ENCODE measurements at regions not wholly inside any gene's neighbourhood (a gene's known extent, or its start where the extent isn't known, plus 50 kb on each side); places are given as distances from the start of the nearest gene placed in this dataset.

DNA sequence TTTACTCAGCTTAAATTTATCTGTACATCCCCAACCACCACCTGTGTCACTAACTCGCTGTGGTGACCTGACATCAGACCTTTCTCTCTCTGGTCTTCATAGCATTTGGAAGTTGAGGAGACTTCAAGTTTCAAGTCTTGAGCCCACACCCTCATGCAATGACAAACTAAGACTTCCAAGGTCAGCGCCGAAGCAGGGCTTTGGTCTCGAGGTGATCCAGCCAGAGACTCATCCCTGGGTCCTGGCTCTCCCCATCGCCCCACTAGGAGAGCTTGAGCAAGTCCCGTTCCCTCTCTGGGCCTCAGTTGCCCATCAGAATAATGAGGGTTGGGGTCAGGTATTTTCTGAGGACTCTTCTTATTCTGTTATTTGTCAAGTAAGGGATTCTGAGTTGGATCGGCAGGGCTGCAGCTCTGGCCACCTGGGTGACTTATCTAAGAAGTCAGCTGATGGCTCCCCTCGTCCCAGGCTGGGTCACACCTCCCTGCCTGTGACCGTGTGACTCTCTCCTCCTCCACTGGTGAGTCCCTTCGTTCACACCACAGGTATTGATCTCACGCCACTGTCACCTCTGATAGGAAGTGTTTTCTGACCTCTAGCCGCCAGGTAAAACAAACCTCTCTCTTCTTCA lies 143.7 kb upstream of the RUNX3 start:
- no peaks in the 10 kb centered on the region for H3K9me3 ChIP-seq (ENCODE audit: control insufficient read depth, insufficient read depth, low read length)
- H3K9me2 ChIP-seq (replicated peaks; ENCODE audit: control insufficient read depth, low read length), result no peaks in the 10 kb centered on the region
- H4K20me1 ChIP-seq (ENCODE audit: control insufficient read depth, insufficient read depth, low read depth, low read length), result no peaks in the 10 kb centered on the region
- H3K27ac ChIP-seq (ENCODE audit: low read depth, low read length), result no peak overlapping the region
- no peak overlapping the region for H3K4me2 ChIP-seq (ENCODE audit: low read length)
- no peaks in the 10 kb centered on the region for H3K36me3 ChIP-seq (ENCODE audit: control insufficient read depth, low read length)
- H3K79me2 ChIP-seq (ENCODE audit: control insufficient read depth, low read length), result no peaks in the 10 kb centered on the region
- no peak overlapping the region for H3K4me3 ChIP-seq (ENCODE audit: low read length)
- no peaks in the 10 kb centered on the region for H3F3A ChIP-seq (ENCODE audit: control insufficient read depth, insufficient read depth)
- TF ChIP-seq, protein P1, sequence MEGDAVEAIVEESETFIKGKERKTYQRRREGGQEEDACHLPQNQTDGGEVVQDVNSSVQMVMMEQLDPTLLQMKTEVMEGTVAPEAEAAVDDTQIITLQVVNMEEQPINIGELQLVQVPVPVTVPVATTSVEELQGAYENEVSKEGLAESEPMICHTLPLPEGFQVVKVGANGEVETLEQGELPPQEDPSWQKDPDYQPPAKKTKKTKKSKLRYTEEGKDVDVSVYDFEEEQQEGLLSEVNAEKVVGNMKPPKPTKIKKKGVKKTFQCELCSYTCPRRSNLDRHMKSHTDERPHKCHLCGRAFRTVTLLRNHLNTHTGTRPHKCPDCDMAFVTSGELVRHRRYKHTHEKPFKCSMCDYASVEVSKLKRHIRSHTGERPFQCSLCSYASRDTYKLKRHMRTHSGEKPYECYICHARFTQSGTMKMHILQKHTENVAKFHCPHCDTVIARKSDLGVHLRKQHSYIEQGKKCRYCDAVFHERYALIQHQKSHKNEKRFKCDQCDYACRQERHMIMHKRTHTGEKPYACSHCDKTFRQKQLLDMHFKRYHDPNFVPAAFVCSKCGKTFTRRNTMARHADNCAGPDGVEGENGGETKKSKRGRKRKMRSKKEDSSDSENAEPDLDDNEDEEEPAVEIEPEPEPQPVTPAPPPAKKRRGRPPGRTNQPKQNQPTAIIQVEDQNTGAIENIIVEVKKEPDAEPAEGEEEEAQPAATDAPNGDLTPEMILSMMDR (IDR thresholded peaks at IDR 0.05; ENCODE audit: low read depth, low read length, poor library complexity, severe bottlenecking), result no peak
- no peak for TF ChIP-seq EZH2phosphoT487 (IDR thresholded peaks at IDR 0.05; ENCODE audit: borderline replicate concordance, low read length)
- no peaks in the 10 kb centered on the region for H3K4me1 ChIP-seq (ENCODE audit: control insufficient read depth, low read length)
- peaks cover 5% of the 10 kb centered on the region; the same call in 1 of the 2 replicates for H3K27me3 ChIP-seq (ENCODE audit: control insufficient read depth, low read length)

DNA sequence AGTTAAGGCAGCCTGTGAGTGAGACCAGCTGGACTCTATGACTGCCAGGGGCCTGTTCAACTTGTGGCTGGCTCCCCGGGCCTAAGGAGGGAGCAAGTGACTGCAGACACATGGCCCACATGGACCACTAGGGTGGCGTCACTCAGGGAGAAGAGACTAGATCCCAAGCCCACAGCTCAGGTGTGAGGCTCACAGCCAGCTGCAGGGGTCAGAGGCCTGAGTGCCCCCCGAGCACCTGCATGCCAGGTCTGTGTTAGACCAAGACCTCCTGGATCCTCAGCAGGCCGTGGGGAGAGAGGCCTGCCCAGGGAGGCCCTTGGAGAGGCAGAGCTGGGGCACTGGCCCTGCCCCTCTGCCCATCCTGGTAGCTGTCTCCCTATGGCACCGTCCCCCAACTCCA lies 142.4 kb upstream of the RUNX3 start:
- Histone ChIP-seq H3K36me3 (ENCODE audit: control insufficient read depth, low read length) (no peaks in the 10 kb centered on the region), H3K79me2 (ENCODE audit: control insufficient read depth, low read length) (no peaks in the 10 kb centered on the region), H3K9me2 (replicated peaks; ENCODE audit: control insufficient read depth, low read length) (no peaks in the 10 kb centered on the region), H3K4me3 (ENCODE audit: low read length) (no peak overlapping the region), H3K9me3 (ENCODE audit: control insufficient read depth, insufficient read depth, low read length) (no peaks in the 10 kb centered on the region), H3K4me2 (ENCODE audit: low read length) (no peak overlapping the region), H3F3A (ENCODE audit: control insufficient read depth, insufficient read depth) (no peaks in the 10 kb centered on the region), H4K20me1 (ENCODE audit: control insufficient read depth, insufficient read depth, low read depth, low read length) (no peaks in the 10 kb centered on the region), H3K4me1 (ENCODE audit: control insufficient read depth, low read length) (no peaks in the 10 kb centered on the region), H3K27me3 (ENCODE audit: control insufficient read depth, low read length) (peaks cover 5% of the 10 kb centered on the region; the same call in 1 of the 2 replicates), H3K27ac (ENCODE audit: low read depth, low read length) (no peak overlapping the region)
- TF ChIP-seq, protein P1 (IDR thresholded peaks at IDR 0.05; ENCODE audit: low read depth, low read length, poor library complexity, severe bottlenecking), result no peak
- no peak for TF ChIP-seq EZH2phosphoT487 (IDR thresholded peaks at IDR 0.05; ENCODE audit: borderline replicate concordance, low read length)

DNA sequence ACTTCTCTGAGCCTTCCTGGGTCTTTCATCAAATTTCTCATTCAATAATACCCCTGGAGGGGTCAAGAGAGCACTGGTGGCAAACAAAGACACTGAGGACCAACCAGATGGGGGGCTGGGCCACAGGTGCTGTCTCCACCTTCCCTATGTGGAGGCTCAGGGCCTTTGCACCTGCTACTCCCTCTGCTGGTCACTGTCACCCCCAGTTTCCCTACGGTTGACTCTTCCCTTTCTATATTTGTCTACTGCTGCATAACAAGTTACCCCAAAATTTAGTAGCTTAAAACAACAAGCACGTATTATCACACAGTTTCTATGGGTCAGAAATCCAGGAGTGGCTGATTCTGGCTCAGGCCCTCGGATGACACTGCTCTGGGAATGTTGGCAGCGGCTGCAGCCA lies 138.8 kb upstream of the RUNX3 start:
- Histone ChIP-seq H3K36me3 (ENCODE audit: control insufficient read depth, low read length) (no peaks in the 10 kb centered on the region), H3K9me2 (replicated peaks; ENCODE audit: control insufficient read depth, low read length) (no peaks in the 10 kb centered on the region), H3K4me1 (ENCODE audit: control insufficient read depth, low read length) (no peaks in the 10 kb centered on the region), H3K9me3 (ENCODE audit: control insufficient read depth, insufficient read depth, low read length) (no peaks in the 10 kb centered on the region), H3K27me3 (ENCODE audit: control insufficient read depth, low read length) (no peaks in the 10 kb centered on the region; the same call in 1 of the 2 replicates), H3K27ac (ENCODE audit: low read depth, low read length) (no peak overlapping the region), H4K20me1 (ENCODE audit: control insufficient read depth, insufficient read depth, low read depth, low read length) (no peaks in the 10 kb centered on the region), H3F3A (ENCODE audit: control insufficient read depth, insufficient read depth) (no peaks in the 10 kb centered on the region), H3K4me3 (ENCODE audit: low read length) (no peak overlapping the region), H3K79me2 (ENCODE audit: control insufficient read depth, low read length) (no peaks in the 10 kb centered on the region), H3K4me2 (ENCODE audit: low read length) (no peak overlapping the region)
- TF ChIP-seq EZH2phosphoT487 (IDR thresholded peaks at IDR 0.05; ENCODE audit: borderline replicate concordance, low read length), result no peak
- TF ChIP-seq, protein P1 (IDR thresholded peaks at IDR 0.05; ENCODE audit: low read depth, low read length, poor library complexity, severe bottlenecking), result peak; percentile 51

Measured in DOHH2 (cell line).